Kasumi-1 (cell line): ENCODE measurements at regions not wholly inside any gene's neighbourhood (a gene's known extent, or its start where the extent isn't known, plus 50 kb on each side); places are given as distances from the start of the nearest gene placed in this dataset.
A peak's percentile ranks its signal among the peaks of the same experiment; 100 is the strongest.

Source experiments
- DNase-seq, 2 experiments: peaks; one replicate each; lab custom pipeline; 2025; lab: John Stamatoyannopoulos, UW

GRCh38 chr21:41076064-41076463, 91.9 kb upstream of the BACE2 start:
- DNase-seq: no peak

GRCh38 chr21:41079159-41079558, 88.8 kb upstream of the BACE2 start:
- DNase-seq: no peak

DNA sequence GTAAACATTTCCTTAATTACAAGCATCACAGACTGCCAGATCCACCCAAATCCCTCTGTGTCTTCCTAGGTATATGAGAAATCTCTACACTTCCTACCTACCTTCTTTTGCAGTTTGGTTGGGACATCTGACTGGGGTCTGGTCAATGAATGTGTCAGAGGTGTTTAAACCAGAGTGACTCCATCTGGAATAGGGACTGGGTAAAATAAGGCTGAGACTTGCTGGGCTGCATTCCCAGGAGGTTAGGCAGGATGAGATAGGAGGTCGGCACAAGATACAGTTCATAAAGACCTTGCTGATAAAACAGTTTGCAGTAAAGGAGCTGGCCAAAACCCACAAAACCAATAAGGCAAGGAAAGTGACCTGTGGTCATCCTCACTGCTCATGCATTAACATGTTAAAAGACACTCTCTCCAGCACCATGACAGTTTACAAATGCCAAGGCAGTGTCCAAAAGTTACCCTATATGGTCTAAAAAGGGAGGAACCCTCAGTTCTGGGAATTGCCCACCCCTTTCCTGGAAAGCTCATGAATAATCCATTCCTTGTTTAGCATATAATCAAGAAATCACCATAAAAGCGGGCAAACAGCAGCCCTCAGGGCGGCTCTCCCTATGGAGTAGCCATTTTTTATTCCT, 87.4 kb upstream of the BACE2 start:
- no peak for DNase-seq

GRCh38 chr21:41086569-41086968, 81.4 kb upstream of the BACE2 start:
- DNase-seq: no peak

- DNase-seq: no peak
Observed at GRCh38 chr21:41090981-41091380, 77.0 kb upstream of the BACE2 start.

DNA sequence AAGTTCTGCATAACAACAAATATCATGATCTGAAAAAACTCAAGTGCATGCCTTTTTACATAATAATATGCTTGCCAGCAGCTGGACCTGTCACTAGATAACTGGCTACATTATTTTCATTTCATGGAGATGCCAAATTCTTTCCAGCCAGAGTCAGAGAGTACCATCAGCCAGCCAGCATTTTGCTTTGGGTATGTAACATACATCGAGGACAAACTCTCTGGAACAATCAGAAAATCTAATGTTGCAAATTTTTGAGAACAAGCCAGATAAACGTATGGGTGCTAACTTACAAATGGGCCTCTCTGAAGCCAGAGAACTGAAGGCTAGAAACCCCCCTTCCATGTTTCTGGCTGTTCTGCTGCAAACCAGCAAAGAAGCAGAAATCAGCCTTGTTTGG, 76.3 kb upstream of the BACE2 start:
- DNase-seq: no peak

DNA sequence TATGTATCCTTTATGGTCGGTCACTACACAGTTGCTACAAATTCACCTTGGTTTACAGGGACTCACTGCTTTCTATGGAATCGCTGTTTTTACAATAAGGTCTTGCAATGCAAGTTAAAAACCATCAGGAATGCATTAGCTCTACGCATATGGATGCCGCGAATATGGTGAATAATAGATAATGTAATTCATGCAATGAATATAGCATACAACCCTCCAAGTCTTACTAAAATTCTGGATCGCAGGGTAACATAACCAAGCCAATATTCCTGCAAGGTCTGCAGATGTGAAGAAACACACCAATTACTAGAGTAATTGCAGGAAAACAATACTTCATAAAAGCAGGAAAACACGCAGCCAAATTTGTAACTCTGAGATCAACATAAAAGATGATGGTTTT, 75.6 kb upstream of the BACE2 start:
- DNase-seq: no peak

DNA sequence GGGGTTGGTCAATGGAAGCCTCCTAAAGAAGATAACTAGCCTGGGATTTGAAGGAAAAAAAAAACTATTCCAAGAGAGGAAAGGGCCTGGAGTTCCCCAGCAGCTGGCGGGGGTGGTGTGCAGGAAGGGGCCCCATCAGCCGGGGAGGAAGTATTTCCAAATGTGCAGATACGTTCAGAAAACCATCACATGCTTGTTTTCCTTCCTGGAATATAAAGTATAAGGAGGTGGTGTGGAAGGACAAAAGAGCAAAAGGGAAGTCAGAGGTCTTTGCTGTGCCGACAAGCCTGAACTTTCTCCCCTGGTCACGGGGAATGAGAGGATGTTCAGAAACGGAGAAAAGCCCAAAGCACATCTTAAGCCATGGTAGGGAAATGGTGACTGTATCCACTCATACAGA, 72.0 kb upstream of the BACE2 start:
- DNase-seq: no peak

- DNase-seq: no peak
Observed at GRCh38 chr21:41098076-41098475, 69.9 kb upstream of the BACE2 start.

DNA sequence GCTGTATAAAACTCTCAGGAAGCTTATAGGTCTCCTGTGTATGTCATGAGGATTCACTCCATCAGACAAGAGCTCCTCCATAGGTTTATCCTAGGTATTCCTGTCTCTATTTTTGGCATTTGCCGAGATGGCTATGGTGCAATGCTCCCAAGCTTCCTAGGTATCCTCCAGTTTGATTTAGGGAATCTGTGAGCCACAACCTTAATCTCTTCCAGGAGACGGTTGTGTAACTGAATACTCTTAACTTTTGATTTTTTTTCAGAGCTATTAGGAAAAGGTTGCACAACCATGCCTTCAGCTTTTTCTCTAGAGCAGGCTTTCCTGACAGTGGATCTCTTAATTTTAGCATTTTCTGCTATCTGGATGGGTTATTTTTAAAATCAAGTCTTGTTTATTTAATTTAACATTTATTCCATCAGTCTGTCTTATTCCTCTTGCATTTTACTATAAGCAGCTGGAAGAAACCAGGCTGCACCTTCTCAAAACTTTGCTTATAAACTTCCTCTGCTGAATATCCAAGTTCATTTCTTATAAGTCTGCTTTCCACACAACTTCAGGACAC, 69.4 kb upstream of the BACE2 start:
- DNase-seq: no peak

DNA sequence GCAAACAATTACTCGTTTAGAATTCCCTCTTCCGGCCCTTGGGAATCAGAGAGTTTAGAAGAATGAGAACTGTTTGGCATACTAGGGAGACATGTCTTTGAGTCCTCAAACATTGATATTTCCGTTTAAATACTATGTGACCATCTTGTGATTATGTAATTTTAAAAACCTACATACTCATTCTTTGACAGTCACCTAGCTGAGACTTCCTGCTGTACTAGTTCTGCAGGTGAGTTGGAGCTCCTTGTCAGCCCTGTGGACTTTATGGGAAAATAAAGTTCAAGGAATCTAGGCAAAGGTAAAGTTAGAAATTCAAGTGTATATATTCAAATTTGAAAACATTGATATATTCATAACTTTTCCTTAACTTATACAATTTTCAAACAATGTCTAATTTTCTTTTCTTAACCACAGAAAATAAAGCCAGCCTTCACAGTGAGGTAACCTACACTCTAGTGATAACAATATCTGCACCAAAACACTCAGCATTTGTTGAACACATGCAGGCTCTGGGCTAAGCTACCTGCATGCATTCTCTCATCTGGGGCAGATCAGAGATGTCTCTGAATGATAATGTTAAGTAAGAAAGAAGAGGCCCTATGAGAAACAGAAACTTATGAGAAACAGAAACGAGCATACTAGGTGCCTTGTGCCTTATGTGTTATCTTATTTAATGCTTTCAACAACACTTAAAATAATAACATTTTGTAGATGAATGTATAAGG, 67.0 kb upstream of the BACE2 start:
- no peak for DNase-seq

GRCh38 chr21:41102281-41102680, 65.7 kb upstream of the BACE2 start:
- DNase-seq: peak; percentile 67 to 73

DNA sequence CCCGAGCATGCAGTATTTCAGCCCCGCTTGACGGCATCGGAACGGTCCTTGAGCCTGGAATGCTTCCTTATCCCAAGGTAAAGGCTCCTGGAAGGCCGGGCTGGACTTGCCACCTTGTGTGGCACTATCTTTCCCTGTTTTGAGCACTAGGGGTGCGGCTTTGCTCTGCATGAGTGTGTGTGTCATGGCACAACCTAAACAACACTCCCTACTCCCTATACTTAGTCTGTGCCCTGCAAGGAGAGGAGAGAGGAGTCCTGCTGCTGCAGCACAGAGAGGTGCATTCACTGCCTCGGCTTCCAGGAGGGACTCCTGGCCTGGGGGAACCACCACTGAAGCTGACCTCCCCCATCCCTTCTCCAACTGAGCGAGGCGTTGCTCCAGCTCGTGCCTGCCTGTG, 60.4 kb upstream of the BACE2 start:
- no peak for DNase-seq

- peak; percentile 40 to 49 for DNase-seq
Observed at GRCh38 chr21:41108668-41109585, 59.0 kb upstream of the BACE2 start.

GRCh38 chr21:41110161-41110560, 57.8 kb upstream of the BACE2 start:
- DNase-seq: no peak

DNA sequence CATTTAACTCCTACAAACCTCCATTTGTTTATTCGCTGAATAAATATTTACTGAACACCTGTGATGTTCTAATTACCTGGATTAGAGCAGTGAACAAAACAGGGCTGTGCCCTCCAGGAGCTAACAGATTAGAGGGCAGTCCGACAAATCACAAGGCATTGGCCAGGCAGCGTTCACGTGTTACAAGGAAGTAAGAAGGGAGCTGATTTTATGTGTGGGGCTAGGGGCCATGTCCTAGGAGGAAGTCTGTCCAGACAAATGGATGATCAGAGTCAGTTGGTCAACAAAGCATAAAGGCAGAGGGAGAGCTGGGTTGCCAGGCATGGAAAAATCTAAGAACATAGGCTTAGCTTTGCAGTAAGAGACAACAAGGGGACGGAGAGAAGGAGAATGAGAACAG, 57.3 kb upstream of the BACE2 start:
- no peak for DNase-seq

GRCh38 chr21:41111681-41112080, 56.3 kb upstream of the BACE2 start:
- no peak for DNase-seq

- DNase-seq: peak; percentile 97 to 98
Observed at GRCh38 chr21:41112740-41113692, 54.9 kb upstream of the BACE2 start.

GRCh38 chr21:41115851-41116250, 52.1 kb upstream of the BACE2 start:
- no peak for DNase-seq
